Right cardiac atrium (tissue), 5 donors: ENCODE measurements at regions not wholly inside any gene's neighbourhood (a gene's known extent, or its start where the extent isn't known, plus 50 kb on each side); places are given as distances from the start of the nearest gene placed in this dataset.

ENCODE experiments used
- ATAC-seq, 2 donors: fragments of 200-7000 bp; cut with Tn5 transposase; one replicate each; pipeline versions ENCODE4 v1.8.0 to v1.9.1; 2020; ENCODE audit warnings: moderate library complexity in 2 of 2, mild to moderate bottlenecking in 1 of 2
- DNase-seq, 3 donors: peaks; one replicate each; pipeline ENCODE4 v3.0.0-alpha.2; 2020
- H3K27ac ChIP-seq: one replicate; pipeline ENCODE4 v1.5.1; 2013; ENCODE audit warnings: mild to moderate bottlenecking, low read length, control low read depth, moderate library complexity
- H3K27me3 ChIP-seq: one replicate; pipeline ENCODE4 v1.6.1; 2013; ENCODE audit not compliant: control insufficient read depth, insufficient read depth
- H3K4me1 ChIP-seq: one replicate; pipeline ENCODE4 v1.6.1; 2013; ENCODE audit warnings: low read length; ENCODE audit not compliant: control insufficient read depth, insufficient read depth
- H3K4me3 ChIP-seq: one replicate; pipeline ENCODE4 v1.5.1; 2013; ENCODE audit warnings: low read length, control low read depth
- H3K9me3 ChIP-seq: one replicate; pipeline ENCODE4 v1.6.1; 2013; ENCODE audit warnings: low read length; ENCODE audit not compliant: control insufficient read depth
- WGBS: extraction: QIAGEN DNeasy Blood & Tissue Kit; methylation state at CpG from one replicate; pipeline ENCODE4 v1.1.7; 2013; 5-methylcytosine and 5-hydroxymethylcytosine counted together
- intact Hi-C, 4 donors: fragments of 100-400 bp; cut with DNase I; formaldehyde crosslinking; loops; one replicate each; pipeline versions ENCODE4 v1.11.0 to v1.14.0; 2022 to 2023
- donor health status: healthy with polysubstance abuse.
- donor health status: DM: no; HTN: yes; CAD: no.
- donor health status: DM: no; HTN: no; CAD: no.
- donor health status: DM: no; HTN: yes; CAD: no; lungs with severe emphysema.
- donor health status: DM: yes; HTN: yes; CAD: no.

- no peak for ATAC-seq
- no peak for DNase-seq
- no peak overlapping the region for H3K4me3 ChIP-seq
- no peaks in the 10 kb centered on the region for H3K4me1 ChIP-seq
- intact Hi-C loops = no loop called here
- H3K27me3 ChIP-seq = no peaks in the 10 kb centered on the region
- H3K9me3 ChIP-seq = no peaks in the 10 kb centered on the region
- 45% methylated on average over 10 of the region's 10 CpGs for WGBS
- no peak overlapping the region for H3K27ac ChIP-seq
These were observed 1055.5 kb upstream of the KLHL29 start for GRCh38 chr2:22329211-22330154.

- Histone ChIP-seq H3K27me3 (no peaks in the 10 kb centered on the region), H3K27ac (no peak overlapping the region), H3K4me1 (no peaks in the 10 kb centered on the region), H3K4me3 (no peak overlapping the region), H3K9me3 (no peaks in the 10 kb centered on the region)
- no peak for ATAC-seq
- intact Hi-C loops = no loop called here
- 79% methylated on average over 2 of the region's 2 CpGs for WGBS
- no peak for DNase-seq
These were observed 1048.6 kb upstream of the KLHL29 start for GRCh38 chr2:22336414-22336813.

GRCh38 chr2:22340716-22341115 is 1044.3 kb upstream of the KLHL29 start:
- DNase-seq (no peak), ATAC-seq (no peak)
- WGBS = 89% methylated on average over 2 of the region's 2 CpGs
- Histone ChIP-seq H3K4me3 (no peak overlapping the region), H3K27ac (no peak overlapping the region), H3K4me1 (no peaks in the 10 kb centered on the region), H3K27me3 (no peaks in the 10 kb centered on the region), H3K9me3 (no peaks in the 10 kb centered on the region)
- intact Hi-C loops = loop anchor here in 1 of 4 donors (10.0 kb wide), 1 partner anchor 274 kb away; no protein-coding TSS in a partner anchor

GRCh38 chr2:22347306-22347705 is 1037.7 kb upstream of the KLHL29 start:
- no peak for ATAC-seq
- WGBS = 81% methylated on average over 2 of the region's 2 CpGs
- H3K27ac ChIP-seq = no peak overlapping the region
- intact Hi-C loops = loop anchor here in 1 of 4 donors (10.0 kb wide), 1 partner anchor 267 kb away; no protein-coding TSS in a partner anchor
- no peaks in the 10 kb centered on the region for H3K27me3 ChIP-seq
- H3K4me3 ChIP-seq = no peak overlapping the region
- DNase-seq = no peak
- no peaks in the 10 kb centered on the region for H3K4me1 ChIP-seq
- H3K9me3 ChIP-seq = no peaks in the 10 kb centered on the region

- no peaks in the 10 kb centered on the region for H3K9me3 ChIP-seq
- no peak overlapping the region for H3K27ac ChIP-seq
- intact Hi-C loops = no loop called here
- H3K27me3 ChIP-seq = no peaks in the 10 kb centered on the region
- ATAC-seq = no peak
- no peak for DNase-seq
- no peak overlapping the region for H3K4me3 ChIP-seq
- 86% methylated on average over 7 of the region's 7 CpGs for WGBS
- H3K4me1 ChIP-seq = no peaks in the 10 kb centered on the region
These were observed 1034.4 kb upstream of the KLHL29 start for GRCh38 chr2:22350621-22351020.

GRCh38 chr2:22355816-22356433 is 1029.1 kb upstream of the KLHL29 start:
- H3K9me3 ChIP-seq = no peaks in the 10 kb centered on the region
- DNase-seq = peak; percentile 43 to 82 (median 59)
- intact Hi-C loops = no loop called here
- no peaks in the 10 kb centered on the region for H3K4me1 ChIP-seq
- peak in 1 of 2 donors; percentile 38 for ATAC-seq
- 58% methylated on average over 4 of the region's 4 CpGs for WGBS
- no peak overlapping the region for H3K27ac ChIP-seq
- no peak overlapping the region for H3K4me3 ChIP-seq
- no peaks in the 10 kb centered on the region for H3K27me3 ChIP-seq

GRCh38 chr2:22359071-22359672 is 1025.8 kb upstream of the KLHL29 start:
- ATAC-seq (no peak), DNase-seq (no peak)
- H3K4me3 ChIP-seq = no peak overlapping the region
- H3K27me3 ChIP-seq = no peaks in the 10 kb centered on the region
- WGBS = 19% methylated on average over 2 of the region's 2 CpGs
- no peaks in the 10 kb centered on the region for H3K4me1 ChIP-seq
- H3K9me3 ChIP-seq = no peaks in the 10 kb centered on the region
- intact Hi-C loops = no loop called here
- H3K27ac ChIP-seq = no peak overlapping the region

- WGBS = 50% methylated on average over 4 of the region's 4 CpGs
- Histone ChIP-seq H3K27me3 (no peaks in the 10 kb centered on the region), H3K27ac (no peak overlapping the region), H3K9me3 (no peaks in the 10 kb centered on the region), H3K4me3 (no peak overlapping the region), H3K4me1 (no peaks in the 10 kb centered on the region)
- DNase-seq = no peak
- ATAC-seq = no peak
- intact Hi-C loops = no loop called here
These were observed 1024.1 kb upstream of the KLHL29 start for GRCh38 chr2:22360735-22361374.

- Histone ChIP-seq H3K9me3 (no peaks in the 10 kb centered on the region), H3K27me3 (no peaks in the 10 kb centered on the region), H3K4me3 (no peak overlapping the region), H3K4me1 (no peaks in the 10 kb centered on the region), H3K27ac (no peak overlapping the region)
- WGBS = 85% methylated on average over 2 of the region's 2 CpGs
- ATAC-seq (no peak), DNase-seq (no peak)
- intact Hi-C loops = no loop called here
These were observed 1023.4 kb upstream of the KLHL29 start for GRCh38 chr2:22361571-22361970.

- 22% methylated on average over 1 of the region's 1 CpG for whole genome bisulfite sequencing
- H3K4me3 ChIP-seq = no peak overlapping the region
- peaks cover 2% of the 10 kb centered on the region for H3K27me3 ChIP-seq
- ATAC-seq (no peak), DNase-seq (no peak)
- no peaks in the 10 kb centered on the region for H3K4me1 ChIP-seq
- no peak overlapping the region for H3K27ac ChIP-seq
- intact Hi-C loops = no loop called here
- no peaks in the 10 kb centered on the region for H3K9me3 ChIP-seq
These were observed 1009.9 kb upstream of the KLHL29 start for GRCh38 chr2:22375096-22375495.

GRCh38 chr2:22377268-22377667 is 1007.7 kb upstream of the KLHL29 start:
- intact Hi-C loops = no loop called here

More at GRCh38 chr2:22377268-22377667, 1007.7 kb upstream of the KLHL29 start:
- 28% methylated on average over 6 of the region's 6 CpGs for WGBS
- Histone ChIP-seq H3K4me1 (no peaks in the 10 kb centered on the region), H3K4me3 (no peak overlapping the region), H3K27ac (no peak overlapping the region), H3K27me3 (peaks cover 2% of the 10 kb centered on the region), H3K9me3 (no peaks in the 10 kb centered on the region)
- no peak for DNase-seq
- no peak for ATAC-seq
